A549 (cell line): ENCODE measurements at regions not wholly inside any gene's neighbourhood (a gene's known extent, or its start where the extent isn't known, plus 50 kb on each side); places are given as distances from the start of the nearest gene placed in this dataset.

Experiments used
- ATAC-seq, 2 experiments: fragments of 200-7000 bp in 1 of 2; fragments of >200 bp in 1 of 2; cut with Nextera tagmentation in 1 of 2; cut with Tn5 transposase in 1 of 2; 3 replicates each; pipeline versions ENCODE4 v1.8.0 to v1.9.1; 2018 to 2020; ENCODE audit warnings: mild to moderate bottlenecking in 1 of 2, moderate library complexity in 1 of 2
- CTCF ChIA-PET: fragments of 300-600 bp; sonication (Branson Sonifier 250); formaldehyde crosslinking; extraction: SDS; loops from one replicate; lab custom pipeline; 2021; ENCODE audit warnings: antibody characterized with exemption, inconsistent platforms; lab: Yijun Ruan, JAX
- POLR2A ChIA-PET: fragments of 350-600 bp; formaldehyde crosslinking; extraction: SDS; loops from one replicate; lab custom pipeline; 2021; ENCODE audit warnings: antibody characterized with exemption, inconsistent platforms; lab: Yijun Ruan, JAX
- DNase-seq, 2 experiments: peaks; one replicate each; pipeline versions ENCODE4 v3.0.0 to v3.0.0-alpha.2; 2011 to 2016; ENCODE audit warnings: low read depth in 1 of 2, low spot score in 1 of 2
- FAIRE-seq: peaks from 2 replicates; lab custom pipeline; 2011; peaks lifted over from hg19 to GRCh38; lab: Jason Lieb, UNC
- H3K27ac ChIP-seq, 2 experiments: fragments of >200 bp; sonication (Bioruptor Twin); formaldehyde crosslinking; 3 replicates each; pipeline ENCODE4 v1.5.1; 2016 to 2017
- H3K4me1 ChIP-seq: fragments of >200 bp; sonication (Bioruptor Twin); formaldehyde crosslinking; 3 replicates; pipeline ENCODE4 v1.6.1; 2016
- H3K4me2 ChIP-seq: fragments of >200 bp; sonication (Bioruptor Twin); formaldehyde crosslinking; 3 replicates; pipeline ENCODE4 v1.6.1; 2016
- H3K4me3 ChIP-seq: fragments of >200 bp; sonication (Bioruptor Twin); formaldehyde crosslinking; 3 replicates; pipeline ENCODE4 v1.5.1; 2016
- H3K9me3 ChIP-seq: fragments of >200 bp; sonication (Bioruptor Twin); formaldehyde crosslinking; 3 replicates; pipeline ENCODE4 v1.6.1; 2016
- BHLHE40 ChIP-seq: IDR thresholded peaks from 2 replicates; pipeline ENCODE4 v1.6.1; 2012; ENCODE audit warnings: low read depth, low read length, inconsistent platforms
- CHD2 ChIP-seq: fragments of 150-350 bp; IDR thresholded peaks from 2 replicates; pipeline ENCODE4 v1.6.1; 2014; ENCODE audit warnings: low read length; ENCODE audit not compliant: partially characterized antibody
- E2F6 ChIP-seq: IDR thresholded peaks from 2 replicates; pipeline ENCODE4 v1.6.1; 2012; ENCODE audit warnings: low read depth, borderline replicate concordance
- EHF ChIP-seq: fragments of 250-450 bp; sonication (Bioruptor Pico); IDR thresholded peaks from 2 replicates; pipeline ENCODE4 v1.5.0; 2020; ENCODE audit warnings: mild to moderate bottlenecking
- EP300 ChIP-seq, 2 experiments: fragments of >200 bp; sonication (Bioruptor Twin); formaldehyde crosslinking; IDR thresholded peaks; 2 replicates in 1 of 2; 3 replicates in 1 of 2; pipeline ENCODE4 v1.6.1; 2016 to 2017
- ESRRA ChIP-seq: fragments of 150-350 bp; IDR thresholded peaks from 2 replicates; pipeline ENCODE4 v1.6.1; 2014; ENCODE audit warnings: mild to moderate bottlenecking, low read length, borderline replicate concordance
- HEYL ChIP-seq: fragments of 250-450 bp; sonication (Bioruptor Pico); IDR thresholded peaks from 2 replicates; pipeline ENCODE4 v1.8.0; 2021; ENCODE audit warnings: mild to moderate bottlenecking, moderate library complexity
- HOXA7 ChIP-seq: fragments of 250-450 bp; sonication (Bioruptor Pico); IDR thresholded peaks from 2 replicates; pipeline ENCODE4 v1.5.0; 2020; ENCODE audit warnings: mild to moderate bottlenecking, moderate library complexity
- HOXB5 ChIP-seq: fragments of 250-450 bp; sonication (Bioruptor Pico); IDR thresholded peaks from 2 replicates; pipeline ENCODE4 v1.5.0; 2020; ENCODE audit warnings: mild to moderate bottlenecking, moderate library complexity
- JUN ChIP-seq, 2 experiments: fragments of >200 bp; sonication (Bioruptor Twin); formaldehyde crosslinking; IDR thresholded peaks; 2 replicates in 1 of 2; 3 replicates in 1 of 2; pipeline ENCODE4 v1.6.1; 2016 to 2017
- MAFK ChIP-seq: fragments of 450-650 bp; IDR thresholded peaks from 2 replicates; pipeline ENCODE4 v1.6.1; 2014; ENCODE audit not compliant: partially characterized antibody
- MAX ChIP-seq: IDR thresholded peaks from 2 replicates; pipeline ENCODE4 v1.6.1; 2012
- MYC ChIP-seq: IDR thresholded peaks from 2 replicates; pipeline ENCODE4 v1.6.1; 2012; ENCODE audit warnings: mild to moderate bottlenecking, inconsistent platforms, low read length, improper control_type of control experiment, borderline replicate concordance
- NPAS2 ChIP-seq: fragments of 250-450 bp; sonication (Bioruptor Pico); IDR thresholded peaks from 2 replicates; pipeline ENCODE4 v1.8.0; 2022; ENCODE audit warnings: mild to moderate bottlenecking, moderate library complexity, borderline replicate concordance
- NR3C1 ChIP-seq: fragments of >200 bp; sonication (Bioruptor Twin); formaldehyde crosslinking; IDR thresholded peaks from 3 replicates; pipeline ENCODE4 v1.6.1; 2017
- RARB ChIP-seq: fragments of 250-450 bp; sonication (Bioruptor Pico); IDR thresholded peaks from 2 replicates; pipeline ENCODE4 v1.8.0; 2021; ENCODE audit warnings: mild to moderate bottlenecking, moderate library complexity
- RCOR1 ChIP-seq: fragments of 150-350 bp; IDR thresholded peaks from 2 replicates; pipeline ENCODE4 v1.6.1; 2014; ENCODE audit warnings: antibody characterized with exemption, low read length, low read depth
- REST ChIP-seq: fragments of 200-600 bp; sonication (generic); IDR thresholded peaks from 2 replicates; pipeline ENCODE4 v1.6.1; 2016; ENCODE audit warnings: antibody characterized with exemption, mild to moderate bottlenecking, moderate library complexity
- SMC3 ChIP-seq: fragments of >200 bp; sonication (Bioruptor Twin); formaldehyde crosslinking; IDR thresholded peaks from 3 replicates; pipeline ENCODE4 v1.6.1; 2018; ENCODE audit warnings: inconsistent platforms
- TFCP2L1 ChIP-seq: fragments of 250-450 bp; sonication (Bioruptor Pico); IDR thresholded peaks from 2 replicates; pipeline ENCODE4 v1.5.0; 2021; ENCODE audit warnings: mild to moderate bottlenecking
- TP53 ChIP-seq: fragments of 250-450 bp; sonication (Bioruptor Pico); IDR thresholded peaks from 2 replicates; pipeline ENCODE4 v1.5.0; 2021; ENCODE audit warnings: mild to moderate bottlenecking, moderate library complexity
- ZC3H11A ChIP-seq: fragments of 450-650 bp; IDR thresholded peaks from 2 replicates; pipeline ENCODE4 v1.6.1; 2014; ENCODE audit warnings: antibody characterized with exemption, mild to moderate bottlenecking
- WGBS: methylation state at CpG from one replicate; pipeline ENCODE4 v1.1.6; 2017; ENCODE audit errors: missing lambda C conversion rate; 5-methylcytosine and 5-hydroxymethylcytosine counted together
- TF ChIP-seq, protein P1 (sequence below): IDR thresholded peaks from 2 replicates; pipeline ENCODE4 v1.6.1; 2012

GRCh38 chr11:100469835-100470234 lies 217.3 kb upstream of the ARHGAP42 start:
- no peak for ATAC-seq
- Histone ChIP-seq H3K27ac (no peak overlapping the region), H3K4me3 (no peak overlapping the region), H3K4me2 (no peak overlapping the region), H3K4me1 (no peaks in the 10 kb centered on the region), H3K9me3 (no peaks in the 10 kb centered on the region)
- no peak for DNase-seq
- ChIA-PET CTCF (interaction anchor here (1.6 kb wide), 1 partner anchor 9 kb away, joined by 3 read pairs; no protein-coding TSS in a partner anchor), POLR2A (no interaction called here)
- 27% methylated on average over 2 of the region's 2 CpGs for WGBS
- TF ChIP-seq CHD2, result no peak
- no peak for TF ChIP-seq ZC3H11A
- TF ChIP-seq NPAS2 (CRISPR knock-in tag), result no peak
- peak; percentile 46 for TF ChIP-seq MAFK
- TF ChIP-seq NR3C1, result no peak
- FAIRE-seq, result no peak

- FAIRE-seq (no peak), ATAC-seq (no peak), DNase-seq (no peak)
- Histone ChIP-seq H3K9me3 (no peaks in the 10 kb centered on the region), H3K4me1 (no peaks in the 10 kb centered on the region), H3K27ac (no peak overlapping the region), H3K4me2 (no peak overlapping the region), H3K4me3 (no peak overlapping the region)
- POLR2A ChIA-PET, result no interaction called here
- CTCF ChIA-PET, result no interaction called here
- no peak for TF ChIP-seq REST
- no peak for TF ChIP-seq CHD2
- TF ChIP-seq SMC3, result no peak
- TF ChIP-seq MAFK, result peak; percentile 3
- no peak for TF ChIP-seq ESRRA
- WGBS, result 7% methylated on average over 2 of the region's 2 CpGs
These were observed 214.2 kb upstream of the ARHGAP42 start for GRCh38 chr11:100472727-100473389.

DNA sequence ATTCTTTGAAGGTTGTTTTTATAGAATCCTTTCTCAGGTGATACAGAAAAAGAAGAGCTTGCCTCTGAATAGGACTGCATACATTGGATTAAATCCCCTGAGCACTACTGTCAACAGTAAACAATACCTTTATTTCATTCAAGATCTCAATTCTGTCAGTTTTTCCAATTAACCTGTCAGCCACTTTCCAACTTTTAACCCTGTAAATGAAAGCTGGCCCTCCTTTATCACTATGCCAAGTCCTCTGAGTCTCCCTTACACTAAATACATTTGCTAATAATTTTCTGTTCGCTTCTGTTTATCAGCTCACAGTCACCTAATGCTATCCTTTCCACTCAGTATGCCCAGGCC lies 213.7 kb upstream of the ARHGAP42 start:
- no peak overlapping the region for H3K4me3 ChIP-seq
- ATAC-seq (no peak), FAIRE-seq (no peak), DNase-seq (no peak)
- H3K9me3 ChIP-seq, result no peaks in the 10 kb centered on the region
- WGBS, result 0% methylated on average over 1 of the region's 1 CpG
- ChIA-PET POLR2A (no interaction called here), CTCF (no interaction called here)
- no peaks in the 10 kb centered on the region for H3K4me1 ChIP-seq
- no peak overlapping the region for H3K4me2 ChIP-seq
- no peak for TF ChIP-seq HOXB5 (CRISPR knock-in tag)
- TF ChIP-seq MYC, result no peak
- TF ChIP-seq BHLHE40, result no peak
- TF ChIP-seq RCOR1, result no peak
- no peak for TF ChIP-seq EHF
- TF ChIP-seq, protein P1, sequence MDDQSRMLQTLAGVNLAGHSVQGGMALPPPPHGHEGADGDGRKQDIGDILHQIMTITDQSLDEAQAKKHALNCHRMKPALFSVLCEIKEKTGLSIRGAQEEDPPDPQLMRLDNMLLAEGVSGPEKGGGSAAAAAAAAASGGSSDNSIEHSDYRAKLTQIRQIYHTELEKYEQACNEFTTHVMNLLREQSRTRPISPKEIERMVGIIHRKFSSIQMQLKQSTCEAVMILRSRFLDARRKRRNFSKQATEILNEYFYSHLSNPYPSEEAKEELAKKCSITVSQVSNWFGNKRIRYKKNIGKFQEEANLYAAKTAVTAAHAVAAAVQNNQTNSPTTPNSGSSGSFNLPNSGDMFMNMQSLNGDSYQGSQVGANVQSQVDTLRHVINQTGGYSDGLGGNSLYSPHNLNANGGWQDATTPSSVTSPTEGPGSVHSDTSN, result no peak
- H3K27ac ChIP-seq, result no peak overlapping the region

GRCh38 chr11:100484948-100485347 lies 202.1 kb upstream of the ARHGAP42 start:
- no peak overlapping the region for H3K4me2 ChIP-seq
- no peak overlapping the region for H3K27ac ChIP-seq
- no peaks in the 10 kb centered on the region for H3K4me1 ChIP-seq
- no peaks in the 10 kb centered on the region for H3K9me3 ChIP-seq
- TF ChIP-seq EP300 (IDR thresholded peaks at IDR 0.05) (no peak), RARB (no peak), TFCP2L1 (CRISPR knock-in tag) (no peak), HOXA7 (no peak), HEYL (CRISPR knock-in tag) (no peak), TP53 (CRISPR knock-in tag) (no peak), E2F6 (no peak), BHLHE40 (no peak), JUN (IDR thresholded peaks at IDR 0.05) (no peak), EHF (no peak), MAX (no peak)
- ChIA-PET POLR2A (no interaction called here), CTCF (no interaction called here)
- no peak overlapping the region for H3K4me3 ChIP-seq
- ATAC-seq (no peak), DNase-seq (no peak), FAIRE-seq (no peak)
- 0% methylated on average over 2 of the region's 2 CpGs for WGBS
